OCI-LY7 (cell line): ENCODE measurements at regions not wholly inside any gene's neighbourhood (a gene's known extent, or its start where the extent isn't known, plus 50 kb on each side); places are given as distances from the start of the nearest gene placed in this dataset.

Experiments used
- CTCF ChIP-seq: fragments of 200-600 bp; sonication (generic); conservative IDR thresholded peaks from 2 replicates; pipeline ENCODE4 v1.5.1; 2014; ENCODE audit warnings: mild to moderate bottlenecking, antibody characterized with exemption, low read length, moderate library complexity, mixed read lengths
- EZH2phosphoT487 ChIP-seq: fragments of 200-600 bp; sonication (generic); IDR thresholded peaks from 2 replicates; pipeline ENCODE4 v1.6.1; 2018; ENCODE audit warnings: low read depth, borderline replicate concordance, mild to moderate bottlenecking, mixed run types, antibody characterized with exemption, low read length, moderate library complexity, mixed read lengths

DNA sequence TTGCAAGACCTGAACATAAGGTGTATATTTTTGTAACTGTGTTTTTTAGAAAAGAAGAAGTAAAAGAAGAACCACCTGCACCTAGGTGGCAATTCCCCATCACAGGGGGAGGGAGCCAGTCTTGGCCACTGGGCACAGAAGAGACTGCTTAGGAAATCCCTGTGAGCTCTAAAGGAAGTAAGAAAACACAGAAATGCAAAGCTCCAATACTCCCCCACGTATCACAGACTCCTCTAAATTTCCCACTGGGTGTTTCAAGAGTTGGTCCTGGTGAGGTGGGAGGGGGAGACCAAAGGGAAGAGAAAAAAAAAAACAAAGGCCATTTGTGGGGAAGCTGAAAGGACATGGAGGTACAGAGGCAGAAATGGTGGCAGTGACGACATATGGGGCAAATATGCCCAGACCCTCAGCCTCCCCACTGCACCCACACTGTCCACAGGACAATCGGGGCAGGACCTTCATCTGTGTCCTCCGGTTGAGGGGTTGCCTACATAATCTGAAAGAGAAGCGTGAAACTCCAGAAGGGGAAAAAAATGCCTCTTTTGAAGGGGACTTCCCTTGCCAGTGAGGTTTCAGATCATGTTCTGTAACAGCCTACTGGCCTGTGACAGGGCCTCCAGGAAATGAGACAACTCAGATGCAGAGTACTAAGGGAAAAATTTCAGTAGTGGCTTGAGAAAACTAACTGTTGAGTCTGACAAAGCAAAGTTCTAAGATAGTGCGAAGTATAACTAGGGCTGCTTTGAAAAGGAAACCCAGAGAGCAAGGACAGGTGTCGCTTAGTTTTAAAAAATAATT lies 226.2 kb upstream of the MARCKS start:
- TF ChIP-seq CTCF (no peak), EZH2phosphoT487 (no peak)
